ENCODE measurements at regions not wholly inside any gene's neighbourhood (a gene's known extent, or its start where the extent isn't known, plus 50 kb on each side); places are given as distances from the start of the nearest gene placed in this dataset.
"Not testable (repeated sequence)": the region's sequence is repeated elsewhere in the genome, so short reads cannot be mapped to it uniquely, and the experiment has no call there.

GRCh38 chrX:95733426-95733825 lies 951.2 kb upstream of the DIAPH2 start:
- WGBS, 2 experiments: 84 to 90% methylated on average over 3 of the region's 3 CpGs
- no peak overlapping the region for H3K27ac ChIP-seq (ENCODE audit: insufficient read depth, low read depth, low read length, poor library complexity, severe bottlenecking)

GRCh38 chrX:95754411-95754810 lies 930.2 kb upstream of the DIAPH2 start:
- Histone ChIP-seq H3K27me3 (ENCODE audit: control insufficient read depth, insufficient read depth, low read length, poor library complexity, severe bottlenecking) (no peaks in the 10 kb centered on the region), H3K36me3 (ENCODE audit: control insufficient read depth, insufficient read depth, low read length) (no peaks in the 10 kb centered on the region), H3K27ac (ENCODE audit: insufficient read depth, low read depth, low read length, poor library complexity, severe bottlenecking) (no peak overlapping the region), H3K4me1 (ENCODE audit: control insufficient read depth, insufficient read depth, low read length) (no peaks in the 10 kb centered on the region), H3K4me3 (ENCODE audit: insufficient read depth, low read depth, low read length) (no peak overlapping the region), H3K9me3 (ENCODE audit: control insufficient read depth, low read length) (no peaks in the 10 kb centered on the region)
- WGBS, 2 experiments: 89 to 100% methylated on average over 2 to 3 of the region's 3 CpGs

More at GRCh38 chrX:95733426-95733825, 951.2 kb upstream of the DIAPH2 start:
- no peaks in the 10 kb centered on the region for H3K4me1 ChIP-seq (ENCODE audit: control insufficient read depth, insufficient read depth, low read length)
- no peak overlapping the region for H3K4me3 ChIP-seq (ENCODE audit: insufficient read depth, low read depth, low read length)
- H3K9me3 ChIP-seq (ENCODE audit: control insufficient read depth, low read length): no peaks in the 10 kb centered on the region
- H3K36me3 ChIP-seq (ENCODE audit: control insufficient read depth, insufficient read depth, low read length): no peaks in the 10 kb centered on the region
- H3K27me3 ChIP-seq (ENCODE audit: control insufficient read depth, insufficient read depth, low read length, poor library complexity, severe bottlenecking): no peaks in the 10 kb centered on the region

DNA sequence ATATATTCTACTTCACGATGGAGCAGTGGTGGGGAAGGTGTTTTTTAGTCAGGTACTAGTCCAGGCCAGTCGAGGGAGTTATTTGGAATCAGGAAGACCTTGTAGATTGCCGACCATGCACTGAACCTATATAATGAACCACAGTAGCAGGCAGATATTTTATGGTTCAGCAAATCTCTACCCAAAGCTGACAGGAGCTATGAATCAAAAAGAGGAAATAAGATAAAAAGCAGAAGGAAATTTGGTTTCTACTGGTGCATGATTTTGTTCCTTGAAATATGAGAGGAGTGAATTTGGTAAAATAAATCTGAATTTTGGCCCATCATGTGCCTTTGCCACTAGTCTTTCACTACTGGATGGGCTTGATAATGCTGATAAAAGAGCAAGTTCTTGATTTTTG lies 924.3 kb upstream of the DIAPH2 start:
- Histone ChIP-seq H3K36me3 (ENCODE audit: control insufficient read depth, insufficient read depth, low read length) (no peaks in the 10 kb centered on the region), H3K27ac (ENCODE audit: insufficient read depth, low read depth, low read length, poor library complexity, severe bottlenecking) (no peak overlapping the region), H3K4me3 (ENCODE audit: insufficient read depth, low read depth, low read length) (no peak overlapping the region), H3K4me1 (ENCODE audit: control insufficient read depth, insufficient read depth, low read length) (no peaks in the 10 kb centered on the region), H3K27me3 (ENCODE audit: control insufficient read depth, insufficient read depth, low read length, poor library complexity, severe bottlenecking) (no peaks in the 10 kb centered on the region), H3K9me3 (ENCODE audit: control insufficient read depth, low read length) (no peaks in the 10 kb centered on the region)
- 93 to 96% methylated on average over 2 to 3 of the region's 3 CpGs for WGBS, 2 experiments

DNA sequence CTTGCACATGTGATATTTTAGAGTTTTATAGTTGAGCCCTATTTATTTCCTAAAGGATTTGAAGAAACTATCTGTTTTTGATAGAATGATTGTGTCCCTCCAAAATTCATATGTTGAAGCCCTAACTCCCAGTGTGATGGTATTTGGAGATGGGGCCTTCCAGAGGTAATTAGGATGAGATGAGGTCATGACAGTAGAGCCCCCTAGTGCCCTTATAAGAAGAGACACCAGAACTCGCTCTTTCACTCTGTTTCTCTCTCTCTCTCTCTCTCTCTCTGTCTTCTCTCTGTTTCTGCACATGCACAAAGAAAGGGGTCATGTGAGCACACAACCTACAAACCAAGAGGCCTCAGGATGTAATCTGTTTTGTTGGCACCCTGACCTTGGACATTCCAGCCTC lies 921.9 kb upstream of the DIAPH2 start:
- Histone ChIP-seq H3K27ac (ENCODE audit: insufficient read depth, low read depth, low read length, poor library complexity, severe bottlenecking) (no peak overlapping the region), H3K4me1 (ENCODE audit: control insufficient read depth, insufficient read depth, low read length) (no peaks in the 10 kb centered on the region), H3K4me3 (ENCODE audit: insufficient read depth, low read depth, low read length) (no peak overlapping the region), H3K36me3 (ENCODE audit: control insufficient read depth, insufficient read depth, low read length) (no peaks in the 10 kb centered on the region), H3K9me3 (ENCODE audit: control insufficient read depth, low read length) (no peaks in the 10 kb centered on the region), H3K27me3 (ENCODE audit: control insufficient read depth, insufficient read depth, low read length, poor library complexity, severe bottlenecking) (no peaks in the 10 kb centered on the region)
- 15 to 17% methylated on average over 1 of the region's 1 CpG for WGBS, 2 experiments

GRCh38 chrX:95764972-95765451 lies 919.6 kb upstream of the DIAPH2 start:
- Histone ChIP-seq H3K4me1 (ENCODE audit: control insufficient read depth, insufficient read depth, low read length) (no peaks in the 10 kb centered on the region), H3K36me3 (ENCODE audit: control insufficient read depth, insufficient read depth, low read length) (no peaks in the 10 kb centered on the region), H3K4me3 (ENCODE audit: insufficient read depth, low read depth, low read length) (peak overlapping the region; percentile 4), H3K9me3 (ENCODE audit: control insufficient read depth, low read length) (no peaks in the 10 kb centered on the region), H3K27ac (ENCODE audit: insufficient read depth, low read depth, low read length, poor library complexity, severe bottlenecking) (no peak overlapping the region), H3K27me3 (ENCODE audit: control insufficient read depth, insufficient read depth, low read length, poor library complexity, severe bottlenecking) (no peaks in the 10 kb centered on the region)
- whole genome bisulfite sequencing, 2 experiments: 0 to 22% methylated on average over 2 to 3 of the region's 3 CpGs

GRCh38 chrX:95771198-95771597 lies 913.4 kb upstream of the DIAPH2 start:
- not testable (repeated sequence) for H3K9me3 ChIP-seq (ENCODE audit: control insufficient read depth, low read length); H3K4me1 ChIP-seq (ENCODE audit: control insufficient read depth, insufficient read depth, low read length); H3K4me3 ChIP-seq (ENCODE audit: insufficient read depth, low read depth, low read length); H3K36me3 ChIP-seq (ENCODE audit: control insufficient read depth, insufficient read depth, low read length); H3K27me3 ChIP-seq (ENCODE audit: control insufficient read depth, insufficient read depth, low read length, poor library complexity, severe bottlenecking); H3K27ac ChIP-seq (ENCODE audit: insufficient read depth, low read depth, low read length, poor library complexity, severe bottlenecking)
- WGBS, 2 experiments: 93 to 100% methylated on average over 4 to 5 of the region's 6 CpGs

DNA sequence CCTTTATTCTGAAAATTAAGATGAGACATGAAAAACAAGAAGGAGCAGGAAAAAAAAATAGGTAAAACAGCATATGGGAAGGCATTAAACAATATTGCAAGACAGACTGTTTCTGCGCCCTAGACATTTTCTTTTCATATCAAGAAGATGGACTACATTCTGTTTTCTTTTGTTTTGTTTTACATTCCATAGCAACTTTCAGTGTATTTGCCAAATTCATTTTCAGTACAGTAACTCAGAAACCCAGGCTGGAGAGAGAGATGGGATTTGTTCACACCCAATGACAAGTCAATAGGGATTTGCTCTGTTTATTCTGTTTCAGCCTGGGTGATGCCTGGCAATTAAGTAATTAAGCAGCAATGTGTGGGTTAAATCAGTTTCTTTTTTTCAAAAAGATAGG lies 892.8 kb upstream of the DIAPH2 start:
- 100% methylated on average over 1 of the region's 1 CpG for WGBS, 2 experiments

GRCh38 chrX:95797344-95797743 lies 887.3 kb upstream of the DIAPH2 start:
- H3K4me3 ChIP-seq (ENCODE audit: insufficient read depth, low read depth, low read length): no peak overlapping the region
- H3K9me3 ChIP-seq (ENCODE audit: control insufficient read depth, low read length): no peaks in the 10 kb centered on the region
- H3K4me1 ChIP-seq (ENCODE audit: control insufficient read depth, insufficient read depth, low read length): no peaks in the 10 kb centered on the region
- WGBS, 2 experiments: 80 to 92% methylated on average over 1 of the region's 1 CpG
- H3K27ac ChIP-seq (ENCODE audit: insufficient read depth, low read depth, low read length, poor library complexity, severe bottlenecking): no peak overlapping the region
- H3K27me3 ChIP-seq (ENCODE audit: control insufficient read depth, insufficient read depth, low read length, poor library complexity, severe bottlenecking): no peaks in the 10 kb centered on the region
- H3K36me3 ChIP-seq (ENCODE audit: control insufficient read depth, insufficient read depth, low read length): no peaks in the 10 kb centered on the region

More for the DNA sequence above, 892.8 kb upstream of the DIAPH2 start:
- no peaks in the 10 kb centered on the region for H3K27me3 ChIP-seq (ENCODE audit: control insufficient read depth, insufficient read depth, low read length, poor library complexity, severe bottlenecking)
- H3K9me3 ChIP-seq (ENCODE audit: control insufficient read depth, low read length): no peaks in the 10 kb centered on the region
- no peak overlapping the region for H3K27ac ChIP-seq (ENCODE audit: insufficient read depth, low read depth, low read length, poor library complexity, severe bottlenecking)
- H3K36me3 ChIP-seq (ENCODE audit: control insufficient read depth, insufficient read depth, low read length): no peaks in the 10 kb centered on the region
- no peak overlapping the region for H3K4me3 ChIP-seq (ENCODE audit: insufficient read depth, low read depth, low read length)
- no peaks in the 10 kb centered on the region for H3K4me1 ChIP-seq (ENCODE audit: control insufficient read depth, insufficient read depth, low read length)

GRCh38 chrX:95823796-95824195 lies 860.8 kb upstream of the DIAPH2 start:
- no peaks in the 10 kb centered on the region for H3K4me1 ChIP-seq (ENCODE audit: control insufficient read depth, insufficient read depth, low read length)
- no peak overlapping the region for H3K4me3 ChIP-seq (ENCODE audit: insufficient read depth, low read depth, low read length)
- H3K27ac ChIP-seq (ENCODE audit: insufficient read depth, low read depth, low read length, poor library complexity, severe bottlenecking): no peak overlapping the region
- WGBS, 2 experiments: 82% methylated on average over 1 of the region's 1 CpG; no CpG with 5 or more reads in 1 of the 2 experiments
- no peaks in the 10 kb centered on the region for H3K27me3 ChIP-seq (ENCODE audit: control insufficient read depth, insufficient read depth, low read length, poor library complexity, severe bottlenecking)
- no peaks in the 10 kb centered on the region for H3K9me3 ChIP-seq (ENCODE audit: control insufficient read depth, low read length)
- no peaks in the 10 kb centered on the region for H3K36me3 ChIP-seq (ENCODE audit: control insufficient read depth, insufficient read depth, low read length)

- 95% methylated on average over 6 of the region's 6 CpGs for WGBS, 2 experiments
- no peaks in the 10 kb centered on the region for H3K36me3 ChIP-seq (ENCODE audit: control insufficient read depth, insufficient read depth, low read length)
These were observed 849.4 kb upstream of the DIAPH2 start for GRCh38 chrX:95835223-95835622.

DNA sequence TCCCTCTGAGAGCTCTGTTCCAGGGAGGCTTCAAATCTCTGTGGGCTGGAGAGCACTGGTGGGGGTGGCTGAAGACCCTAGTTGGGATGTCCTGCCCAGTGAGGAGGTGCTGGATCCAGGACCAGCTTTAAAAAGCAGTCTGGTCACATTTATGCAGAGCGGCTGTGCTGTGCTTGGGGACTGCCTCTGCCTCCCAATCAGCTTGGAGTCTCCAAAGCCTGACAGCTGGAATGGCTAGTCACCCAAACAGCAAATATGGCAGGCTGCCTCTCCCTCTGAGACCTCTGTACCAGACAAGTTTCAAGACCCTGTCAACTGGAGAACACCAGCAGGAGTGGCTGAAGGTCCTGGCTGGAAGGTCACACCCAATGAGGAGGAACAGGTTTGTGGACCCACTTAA lies 848.1 kb upstream of the DIAPH2 start:
- no peaks in the 10 kb centered on the region for H3K36me3 ChIP-seq (ENCODE audit: control insufficient read depth, insufficient read depth, low read length)
- no peaks in the 10 kb centered on the region for H3K9me3 ChIP-seq (ENCODE audit: control insufficient read depth, low read length)
- no peak overlapping the region for H3K4me3 ChIP-seq (ENCODE audit: insufficient read depth, low read depth, low read length)
- 91 to 94% methylated on average over 1 of the region's 1 CpG for WGBS, 2 experiments
- no peak overlapping the region for H3K27ac ChIP-seq (ENCODE audit: insufficient read depth, low read depth, low read length, poor library complexity, severe bottlenecking)
- H3K27me3 ChIP-seq (ENCODE audit: control insufficient read depth, insufficient read depth, low read length, poor library complexity, severe bottlenecking): no peaks in the 10 kb centered on the region
- no peaks in the 10 kb centered on the region for H3K4me1 ChIP-seq (ENCODE audit: control insufficient read depth, insufficient read depth, low read length)

More at GRCh38 chrX:95835223-95835622, 849.4 kb upstream of the DIAPH2 start:
- no peaks in the 10 kb centered on the region for H3K27me3 ChIP-seq (ENCODE audit: control insufficient read depth, insufficient read depth, low read length, poor library complexity, severe bottlenecking)
- H3K27ac ChIP-seq (ENCODE audit: insufficient read depth, low read depth, low read length, poor library complexity, severe bottlenecking): no peak overlapping the region
- H3K4me1 ChIP-seq (ENCODE audit: control insufficient read depth, insufficient read depth, low read length): no peaks in the 10 kb centered on the region
- no peaks in the 10 kb centered on the region for H3K9me3 ChIP-seq (ENCODE audit: control insufficient read depth, low read length)
- no peak overlapping the region for H3K4me3 ChIP-seq (ENCODE audit: insufficient read depth, low read depth, low read length)
